Anterior cingulate cortex (tissue), 58 donors: ENCODE measurements at regions not wholly inside any gene's neighbourhood (a gene's known extent, or its start where the extent isn't known, plus 50 kb on each side); places are given as distances from the start of the nearest gene placed in this dataset.

Experiments used
- DNase-seq, 58 donors: peaks; one replicate each; lab custom pipeline; 2025; lab: John Stamatoyannopoulos, UW

GRCh38 chr2:15761056-15761455, 169.4 kb downstream of the DDX1 start:
- no peak for DNase-seq

- DNase-seq: no peak
These were observed 170.2 kb downstream of the DDX1 start for GRCh38 chr2:15761910-15762309.

DNA sequence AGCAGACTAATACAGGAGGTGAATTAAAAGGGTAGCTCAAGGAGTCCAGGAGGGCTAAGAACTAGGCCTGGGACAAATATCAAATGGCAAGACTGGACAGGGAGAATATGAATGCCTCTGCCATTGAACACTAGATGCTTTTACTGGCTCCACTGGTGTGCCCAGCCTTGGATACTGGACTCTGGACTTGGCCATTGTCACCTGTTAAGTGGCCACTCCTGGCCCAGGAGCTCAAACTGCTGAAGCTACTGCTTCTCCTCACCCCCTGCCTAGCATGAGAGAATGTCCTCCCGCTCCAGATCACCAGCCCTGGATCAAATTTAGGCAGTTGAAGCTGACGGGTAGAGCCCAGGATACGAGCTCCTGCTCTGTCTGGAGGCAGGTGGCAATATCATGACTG, 170.8 kb downstream of the DDX1 start:
- no peak for DNase-seq

DNA sequence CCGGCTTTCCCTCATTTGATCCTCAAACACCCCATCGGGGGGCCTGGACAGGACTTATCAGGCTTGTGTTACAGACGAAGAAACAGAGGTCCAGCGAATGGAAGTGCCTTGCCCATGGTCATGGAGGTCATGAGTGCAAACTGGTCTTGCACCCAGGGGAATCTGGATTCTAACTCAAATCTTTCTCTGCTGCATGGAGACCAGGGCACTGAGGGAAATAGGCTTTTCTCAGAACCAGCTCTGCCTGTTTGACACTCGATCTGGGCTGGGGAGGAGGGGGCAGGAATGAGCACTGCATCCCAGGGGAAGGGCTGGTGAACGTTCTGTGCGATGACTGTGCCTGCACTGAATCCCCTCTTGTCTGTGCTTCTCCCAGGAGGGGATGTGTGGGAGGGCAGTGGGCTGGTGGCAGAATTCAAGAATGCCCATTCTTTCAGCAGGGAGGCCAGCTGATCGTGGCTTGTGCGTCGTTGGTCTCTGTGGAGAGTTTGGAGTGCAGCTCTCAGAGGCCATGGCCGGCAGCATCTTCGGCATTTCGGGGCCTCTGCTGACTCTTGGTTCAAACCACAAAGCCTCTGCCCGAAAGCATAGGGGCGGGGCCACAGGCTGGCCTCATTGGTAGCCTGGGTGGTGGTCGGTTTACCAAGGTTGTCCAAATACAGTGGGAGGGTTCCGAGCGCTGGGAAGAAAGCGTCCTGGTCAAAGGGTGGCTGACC, 171.6 kb downstream of the DDX1 start:
- no peak for DNase-seq

DNA sequence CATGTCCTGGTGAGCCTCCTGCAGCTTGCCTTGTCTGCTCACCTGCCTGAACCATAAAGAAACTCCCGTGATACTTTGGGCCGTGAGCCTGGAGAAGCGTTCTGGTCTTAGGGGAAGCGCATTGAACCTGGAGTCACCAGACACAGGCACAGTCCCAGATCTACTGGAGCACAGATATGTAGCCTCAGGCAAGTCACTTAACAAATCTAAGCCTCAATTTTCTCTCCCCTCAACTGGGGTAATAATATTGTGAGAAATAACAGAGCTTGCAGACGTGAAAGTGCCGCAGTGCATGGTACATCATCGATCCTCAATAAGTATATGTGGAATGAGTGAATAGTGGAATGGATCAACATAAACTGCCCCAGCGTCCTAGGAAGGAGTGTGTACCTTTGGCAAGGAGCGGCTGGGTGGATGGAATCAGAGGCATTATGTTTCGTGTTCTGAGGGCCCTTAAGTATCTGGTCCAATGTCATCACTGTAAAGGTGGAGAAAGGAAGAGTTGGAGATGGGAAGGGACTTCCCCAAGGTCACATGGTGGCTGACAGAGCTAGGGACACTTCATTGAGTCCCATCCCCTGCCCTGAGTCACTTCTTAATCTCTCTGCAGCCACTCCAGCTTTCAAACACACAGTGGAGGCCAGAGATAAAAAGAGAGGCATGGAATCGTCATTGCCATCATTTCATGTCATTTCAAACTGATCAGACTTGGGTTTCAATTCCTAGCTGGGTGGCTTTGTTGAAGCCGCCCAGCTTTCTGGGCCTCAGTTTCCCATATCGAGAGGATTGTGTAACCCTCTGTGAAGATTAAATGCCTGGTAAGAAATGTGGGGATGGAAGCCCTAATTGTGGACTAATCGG, 172.4 kb downstream of the DDX1 start:
- DNase-seq: no peak

GRCh38 chr2:15764683-15765011, 173.0 kb downstream of the DDX1 start:
- DNase-seq: no peak

GRCh38 chr2:15765211-15765610, 173.5 kb downstream of the DDX1 start:
- DNase-seq: no peak

GRCh38 chr2:15765686-15766302, 174.1 kb downstream of the DDX1 start:
- peak in 6 of 58 donors; percentile 5 to 21 (median 10) for DNase-seq

- no peak for DNase-seq
These were observed 174.0 kb upstream of the MYCN start for GRCh38 chr2:15766303-15766861.

- DNase-seq: no peak
These were observed 173.3 kb upstream of the MYCN start for GRCh38 chr2:15766911-15767597.

GRCh38 chr2:15767679-15768078, 172.7 kb upstream of the MYCN start:
- DNase-seq: no peak

DNA sequence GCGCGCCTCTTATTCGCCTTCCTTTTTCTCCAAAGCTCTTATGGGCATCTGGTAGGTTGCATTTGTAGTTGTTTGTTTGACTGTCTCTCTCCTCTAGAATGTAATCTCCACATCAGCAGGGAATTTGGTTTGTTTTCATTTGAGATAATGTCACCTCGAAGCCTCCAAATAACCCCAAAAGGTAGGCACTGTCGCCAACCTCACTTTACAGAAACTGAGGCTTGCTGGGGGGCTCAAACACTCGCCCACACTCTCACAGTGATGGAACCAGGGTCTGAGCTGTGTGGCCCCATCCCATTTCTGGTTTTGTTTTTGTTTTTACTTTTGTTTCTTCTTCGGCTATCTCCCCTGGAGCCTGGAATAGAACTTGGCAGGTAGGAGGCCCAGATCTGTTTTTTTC, 172.2 kb upstream of the MYCN start:
- no peak for DNase-seq

DNA sequence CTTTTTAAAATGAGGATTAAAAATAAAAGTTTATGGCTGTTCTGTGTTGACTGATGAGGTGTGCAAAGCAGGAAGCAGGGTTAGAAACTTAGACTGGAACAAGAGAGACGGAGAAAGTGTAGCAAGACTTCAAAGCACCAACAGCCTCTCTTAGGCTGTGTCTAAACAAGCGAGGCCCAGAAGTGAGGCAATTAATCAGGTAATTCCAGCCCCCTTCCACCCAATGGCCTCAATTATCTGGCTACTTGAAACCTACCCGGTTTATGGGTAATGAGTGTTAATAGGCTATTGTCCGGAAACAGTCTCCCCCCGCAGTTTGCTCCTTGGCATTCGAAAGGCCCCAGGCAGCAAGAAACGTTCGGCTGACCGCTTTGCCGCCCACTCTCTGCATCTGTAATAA, 171.7 kb upstream of the MYCN start:
- no peak for DNase-seq

GRCh38 chr2:15769235-15769634, 171.1 kb upstream of the MYCN start:
- DNase-seq: no peak

GRCh38 chr2:15769676-15770547, 170.4 kb upstream of the MYCN start:
- DNase-seq: no peak

DNA sequence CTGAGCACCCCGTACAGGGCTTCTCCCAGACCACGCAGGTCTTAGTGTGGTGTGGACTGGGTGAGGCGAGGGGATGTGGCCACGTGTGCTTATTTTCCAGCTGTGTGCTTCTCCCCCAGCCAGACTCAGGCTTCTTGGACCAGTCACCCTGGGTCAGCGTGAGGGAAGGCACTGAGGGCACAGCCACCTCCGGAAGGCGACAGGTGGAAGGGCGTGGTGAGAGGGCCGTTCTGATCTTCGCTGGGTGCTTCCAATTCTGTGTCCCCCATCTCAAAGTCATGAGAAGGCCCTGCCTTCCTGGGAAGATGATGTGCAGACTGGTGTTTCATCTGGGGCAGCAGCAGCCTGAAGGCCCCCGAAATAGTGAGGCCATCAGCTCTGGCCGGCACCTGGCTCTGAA, 169.7 kb upstream of the MYCN start:
- DNase-seq: no peak

- DNase-seq: no peak
These were observed 169.2 kb upstream of the MYCN start for GRCh38 chr2:15771124-15771523.

DNA sequence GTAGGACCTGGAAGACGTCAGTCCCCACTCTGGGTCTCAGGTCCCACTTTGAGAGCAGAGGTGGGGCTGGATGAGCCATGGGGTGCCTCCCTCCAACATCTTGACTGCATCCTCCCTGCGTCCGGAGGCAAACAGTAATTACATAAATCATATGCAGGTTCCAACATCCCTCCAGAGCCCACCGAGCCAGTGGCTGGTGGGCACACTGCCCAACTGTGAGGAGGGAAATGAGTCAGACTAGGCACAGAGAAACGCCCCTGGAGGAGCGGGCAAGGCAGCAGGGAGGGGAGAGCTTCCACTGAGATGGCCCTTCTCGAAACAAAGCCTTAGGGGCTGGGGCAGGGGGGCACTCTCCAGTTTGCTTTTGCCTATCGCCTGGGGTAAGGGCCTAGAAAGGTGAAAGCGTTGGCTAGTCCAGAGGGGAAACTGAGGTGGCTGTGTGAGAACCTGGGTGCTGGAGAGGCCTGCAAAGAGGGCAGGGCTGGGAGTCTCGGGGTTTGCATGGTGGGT, 168.2 kb upstream of the MYCN start:
- DNase-seq: no peak

DNA sequence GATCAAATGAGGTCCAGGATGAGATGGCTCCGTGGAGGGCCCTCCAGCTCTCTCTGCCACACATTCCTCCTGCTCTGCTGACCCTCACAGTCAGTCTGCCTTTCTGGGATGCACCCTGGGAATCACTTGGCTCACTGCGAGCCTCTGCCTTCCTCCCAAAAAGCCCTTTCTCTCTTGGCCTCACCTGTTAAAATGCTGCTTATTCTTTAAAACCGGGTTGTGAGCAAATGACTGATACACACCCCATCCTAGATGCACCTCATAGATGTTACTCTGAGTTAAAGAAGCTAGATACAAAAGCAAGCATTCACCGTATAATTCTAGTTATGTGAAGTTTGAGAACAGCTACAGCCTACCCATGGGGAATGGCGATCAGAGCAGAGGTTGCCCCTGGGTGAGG, 167.7 kb upstream of the MYCN start:
- no peak for DNase-seq

DNA sequence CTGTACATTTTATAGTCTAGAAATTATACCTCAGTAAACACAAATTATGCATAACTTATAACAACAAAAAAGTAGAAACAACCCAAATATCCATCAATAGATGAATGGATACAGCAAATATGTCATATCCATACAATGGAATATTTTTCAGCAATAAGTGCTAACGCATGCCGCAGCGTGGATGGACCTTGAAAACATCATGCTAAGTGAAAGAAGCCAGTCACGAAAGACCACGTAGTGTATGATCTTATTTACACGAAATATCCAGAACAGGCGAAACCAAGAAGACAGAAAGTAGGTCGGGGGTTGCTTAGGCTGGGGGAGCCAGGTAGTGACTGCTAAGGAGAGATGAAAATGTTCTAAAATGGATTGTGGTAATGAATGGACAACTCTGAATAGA, 167.1 kb upstream of the MYCN start:
- DNase-seq: no peak
